HG03460 (cell line): ENCODE measurements at regions not wholly inside any gene's neighbourhood (a gene's known extent, or its start where the extent isn't known, plus 50 kb on each side); places are given as distances from the start of the nearest gene placed in this dataset.
"Not testable (repeated sequence)": the region's sequence is repeated elsewhere in the genome, so short reads cannot be mapped to it uniquely, and the experiment has no call there.

Experiments
- ATAC-seq: cut with Tn5 transposase; IDR thresholded peaks from one replicate; pipeline ENCODE4 v1.9.1; 2021; ENCODE audit not compliant: unreplicated experiment

DNA sequence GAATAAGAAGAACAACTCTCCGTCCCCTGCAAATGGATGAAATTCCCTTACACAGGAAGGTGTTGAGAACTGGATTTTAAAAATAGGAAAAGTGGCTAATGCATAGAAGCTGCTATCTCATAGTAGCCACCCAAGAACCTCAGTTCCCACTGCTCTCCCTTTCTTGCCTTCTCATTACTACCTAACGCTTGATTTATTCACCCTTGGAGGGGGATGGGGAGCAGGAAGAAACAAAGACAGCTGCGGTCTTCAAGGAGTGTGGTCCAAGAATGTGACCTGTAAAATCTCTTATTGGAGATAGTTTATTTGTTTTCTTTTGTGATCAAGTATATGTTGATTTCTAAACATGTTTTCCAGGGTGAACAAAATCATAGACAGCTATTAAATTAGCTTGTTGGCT is 274.1 kb upstream of the CTNNB1 start:
- no peak for ATAC-seq

DNA sequence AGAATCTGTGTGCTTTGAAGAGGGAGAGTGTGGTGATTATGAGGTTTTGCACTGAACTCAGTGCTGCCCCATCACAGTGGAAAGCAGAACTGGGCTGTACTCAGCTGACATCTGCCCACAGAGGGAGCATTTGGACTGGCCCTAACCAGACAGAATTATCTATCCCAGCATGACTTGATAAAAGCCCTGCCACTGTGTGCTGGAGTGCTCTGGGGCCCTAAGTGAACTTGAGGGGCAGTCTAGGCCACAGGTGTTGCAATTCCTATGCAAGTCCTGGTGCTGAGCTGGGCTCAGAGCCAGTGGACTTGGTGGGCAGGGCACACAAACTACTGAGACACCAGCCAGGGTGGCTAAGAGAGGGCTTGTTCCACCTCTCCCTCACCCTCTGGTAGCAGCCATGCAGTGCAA is 269.2 kb upstream of the CTNNB1 start:
- ATAC-seq: no peak

DNA sequence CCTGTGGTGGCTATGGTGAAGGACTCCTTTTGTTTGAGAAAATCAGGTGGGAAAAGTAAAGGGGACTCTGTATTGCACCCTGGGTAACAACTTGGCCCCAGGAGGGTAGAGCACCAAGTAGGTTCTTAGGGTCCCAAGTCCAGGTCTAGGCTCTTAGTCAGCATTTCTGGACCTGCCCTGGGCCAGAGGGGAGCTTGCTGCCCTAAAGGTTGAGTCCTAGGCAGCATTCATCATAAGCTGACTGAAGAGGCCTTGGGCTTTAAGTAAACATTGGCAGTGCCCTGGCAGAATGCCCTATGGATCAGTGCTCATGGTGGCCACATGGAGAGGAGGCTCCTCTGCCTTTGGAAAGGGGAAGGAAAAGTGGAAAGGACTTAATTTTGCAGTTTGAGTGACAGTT is 268.5 kb upstream of the CTNNB1 start:
- ATAC-seq: no peak

DNA sequence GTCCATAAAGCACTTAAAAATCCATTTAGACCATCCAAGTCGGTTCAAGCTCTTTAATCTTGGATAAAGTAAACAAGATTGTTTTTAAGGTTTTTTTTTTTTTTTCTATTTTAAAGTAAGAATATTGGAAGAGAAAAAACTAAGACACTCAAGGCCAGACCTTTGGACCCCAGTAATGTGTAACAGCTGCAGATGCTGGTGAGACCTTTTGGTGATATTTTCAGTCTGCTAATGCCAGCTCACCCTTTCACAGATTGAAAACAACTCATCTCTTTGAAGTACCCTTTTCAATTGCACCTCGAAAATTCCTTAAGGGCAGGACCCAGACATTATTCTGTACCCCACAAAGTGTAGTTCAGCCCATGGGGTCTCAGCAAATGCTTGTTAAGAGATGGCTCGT is 260.7 kb upstream of the CTNNB1 start:
- no peak for ATAC-seq

DNA sequence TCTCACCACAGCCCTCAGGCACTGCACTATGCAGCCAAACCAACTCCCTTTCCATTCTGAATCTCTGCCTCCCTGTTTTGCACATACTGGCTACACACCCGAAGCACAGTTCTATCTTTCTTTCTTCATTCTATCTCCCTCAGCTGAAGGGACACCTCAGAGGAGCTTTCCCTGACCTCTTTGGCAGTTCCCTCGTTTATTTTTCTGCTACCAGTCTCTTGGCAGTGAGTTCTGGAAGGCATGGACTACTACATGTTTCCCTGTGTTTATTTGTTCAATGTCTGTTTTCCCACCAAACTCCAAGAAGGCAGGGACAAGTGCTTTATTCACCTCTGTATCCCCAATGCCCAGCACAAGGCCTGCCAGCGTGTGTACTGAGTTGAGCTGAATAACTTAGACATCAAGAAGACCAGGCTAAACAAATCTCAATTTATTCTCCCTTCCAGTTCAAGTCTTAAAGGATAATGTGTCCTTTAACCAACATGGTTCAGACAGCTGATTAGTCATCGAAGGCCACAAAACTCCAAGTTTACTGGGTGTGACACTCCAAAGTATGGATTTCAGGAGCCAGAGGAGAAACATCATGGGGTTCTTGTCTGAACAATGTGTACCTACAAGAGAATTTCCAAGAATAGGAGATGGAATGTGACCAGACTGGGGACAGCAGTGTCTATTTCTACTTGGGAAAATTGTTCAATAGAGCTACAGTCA is 260.1 kb upstream of the CTNNB1 start:
- ATAC-seq: no peak

DNA sequence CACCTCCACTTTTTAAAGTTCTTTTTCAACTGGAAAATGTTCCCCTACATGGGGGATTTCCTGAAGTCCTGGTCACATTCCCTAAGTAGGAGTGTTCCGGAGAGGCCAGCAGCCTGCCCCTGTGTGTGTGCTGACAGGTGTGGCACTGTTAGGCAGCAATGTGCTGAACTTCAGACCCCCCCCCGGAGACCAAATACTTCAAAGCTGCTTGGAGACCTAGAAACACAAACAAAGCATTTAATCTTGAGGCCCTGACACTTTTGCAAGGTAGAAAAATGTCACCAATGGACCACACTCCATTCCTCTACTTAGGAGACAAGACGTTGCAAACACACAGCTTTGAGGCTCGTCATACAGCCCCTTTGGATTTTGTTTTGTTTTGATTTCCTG is 259.6 kb upstream of the CTNNB1 start:
- ATAC-seq: no peak

DNA sequence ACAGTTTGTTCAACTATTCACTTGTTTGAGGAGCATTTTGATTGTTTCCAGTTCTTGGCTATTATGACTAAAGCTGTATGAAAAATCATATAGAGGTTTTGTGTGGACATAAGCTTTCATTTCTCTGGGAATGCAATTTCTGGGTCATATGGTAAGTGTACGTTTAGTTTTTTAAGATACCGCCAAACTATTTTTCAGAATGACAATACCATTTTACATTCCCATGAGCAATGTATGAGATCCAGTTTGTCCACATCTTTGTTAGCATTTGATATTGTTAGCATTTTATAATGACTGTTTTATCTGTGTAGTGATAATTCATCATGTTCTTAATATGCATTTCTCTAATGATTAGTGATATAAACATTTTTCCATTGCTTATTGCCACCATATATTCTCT is 258.7 kb upstream of the CTNNB1 start:
- ATAC-seq: no peak

DNA sequence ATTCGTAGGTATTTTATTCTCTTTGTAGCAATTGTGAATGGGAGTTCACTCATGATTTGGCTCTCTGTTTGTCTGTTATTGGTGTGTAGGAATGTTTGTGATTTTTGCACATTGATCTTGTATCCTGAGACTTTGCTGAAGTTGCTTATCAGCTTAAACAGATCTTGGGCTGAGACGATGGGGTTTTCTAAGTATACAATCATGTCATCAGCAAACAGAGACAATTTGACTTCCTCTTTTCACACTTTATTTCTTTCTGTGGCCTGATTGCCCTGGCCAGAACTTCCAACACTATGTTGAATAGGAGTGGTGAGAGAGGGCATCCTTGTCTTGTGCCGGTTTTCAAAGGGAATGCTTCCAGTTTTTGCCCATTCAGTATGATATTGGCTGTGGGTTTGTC is 252.3 kb upstream of the CTNNB1 start:
- ATAC-seq: not testable (repeated sequence)

DNA sequence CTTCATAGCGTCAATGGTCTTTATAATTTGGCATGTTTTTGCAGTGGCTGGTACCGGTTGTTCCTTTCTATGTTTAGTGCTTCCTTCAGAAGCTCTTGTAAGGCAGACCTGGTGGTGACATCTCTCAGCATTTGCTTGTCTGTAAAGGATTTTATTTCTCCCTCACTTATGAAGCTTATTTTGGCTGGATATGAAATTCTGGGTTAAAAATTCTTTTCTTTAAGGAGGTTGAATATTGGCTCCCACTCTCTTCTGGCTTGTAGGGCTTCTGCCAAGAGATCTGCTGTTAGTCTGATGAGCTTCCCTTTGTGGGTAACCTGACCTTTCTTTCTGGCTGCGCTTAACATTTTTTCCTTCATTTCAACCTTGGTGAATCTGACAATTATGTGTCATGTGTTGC is 250.0 kb upstream of the CTNNB1 start:
- ATAC-seq: not testable (repeated sequence)

DNA sequence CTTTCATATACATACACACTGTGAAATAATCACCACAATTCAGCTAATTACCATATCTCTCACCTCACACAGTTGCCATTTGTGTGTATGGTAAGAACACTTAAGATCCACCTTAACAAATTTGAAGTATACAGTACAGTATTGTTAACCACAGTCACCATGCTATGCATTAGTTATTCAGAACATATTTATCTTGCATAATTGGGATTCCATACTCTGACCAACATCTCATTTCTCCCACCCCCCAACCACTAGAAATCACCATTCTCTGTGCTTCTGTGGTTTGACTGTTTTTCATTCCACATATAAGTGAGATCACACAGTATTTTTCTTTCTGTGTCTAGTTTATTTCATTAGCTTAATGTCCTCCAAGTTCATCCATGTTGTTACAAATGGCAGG is 247.7 kb upstream of the CTNNB1 start:
- ATAC-seq: no peak

DNA sequence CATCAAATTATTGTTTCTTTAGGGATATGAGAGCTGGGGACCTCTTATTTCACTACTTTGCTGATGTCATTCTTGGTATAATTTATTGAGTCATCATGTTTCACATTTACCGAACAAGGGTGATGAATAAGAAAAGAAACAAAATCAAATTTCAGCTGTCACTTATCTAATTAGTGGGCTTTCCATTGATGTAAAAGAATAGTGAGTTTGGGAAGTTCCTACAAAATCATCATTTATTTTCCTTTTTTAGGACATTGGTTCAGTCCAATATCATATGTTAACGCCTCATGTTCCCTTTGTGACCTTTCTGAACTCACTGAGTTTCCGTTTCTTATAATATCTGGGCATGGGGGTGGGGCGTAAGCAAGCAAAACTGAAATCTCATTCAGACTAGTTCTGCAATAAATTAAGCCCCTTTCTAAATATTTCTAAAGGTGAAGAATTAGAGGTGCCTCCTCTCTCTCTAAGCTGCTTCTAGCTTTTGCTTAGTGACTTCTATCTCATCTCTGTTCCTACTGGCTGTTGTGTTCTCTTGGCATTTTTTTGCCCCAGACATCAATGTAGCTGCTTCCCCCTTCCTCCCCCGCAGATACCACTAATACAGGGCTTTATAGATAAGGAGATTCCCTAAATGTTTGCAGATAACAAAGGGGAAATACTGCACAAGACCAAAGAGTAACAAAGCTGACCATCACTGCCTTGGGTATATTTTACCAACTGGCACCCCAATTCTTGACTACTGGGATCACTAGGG is 238.0 kb upstream of the CTNNB1 start:
- ATAC-seq: no peak

DNA sequence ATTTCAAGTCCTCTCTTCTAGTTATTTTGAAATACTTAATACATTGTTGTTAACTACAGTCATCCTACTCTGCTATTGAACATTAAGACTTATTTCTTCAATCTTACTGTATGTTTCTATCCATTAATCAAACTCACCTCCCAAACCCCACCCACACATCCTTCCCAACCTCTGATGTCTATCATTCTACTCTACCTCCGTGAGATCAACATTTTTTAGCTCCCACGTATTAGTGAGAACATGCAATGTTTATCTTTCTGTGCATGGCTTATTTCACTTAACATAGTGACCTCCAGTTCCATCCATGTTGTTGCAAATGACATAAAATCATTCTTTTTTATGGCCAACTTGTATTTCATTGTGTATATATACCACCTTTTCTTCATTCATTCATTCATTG is 236.6 kb upstream of the CTNNB1 start:
- ATAC-seq: no peak

DNA sequence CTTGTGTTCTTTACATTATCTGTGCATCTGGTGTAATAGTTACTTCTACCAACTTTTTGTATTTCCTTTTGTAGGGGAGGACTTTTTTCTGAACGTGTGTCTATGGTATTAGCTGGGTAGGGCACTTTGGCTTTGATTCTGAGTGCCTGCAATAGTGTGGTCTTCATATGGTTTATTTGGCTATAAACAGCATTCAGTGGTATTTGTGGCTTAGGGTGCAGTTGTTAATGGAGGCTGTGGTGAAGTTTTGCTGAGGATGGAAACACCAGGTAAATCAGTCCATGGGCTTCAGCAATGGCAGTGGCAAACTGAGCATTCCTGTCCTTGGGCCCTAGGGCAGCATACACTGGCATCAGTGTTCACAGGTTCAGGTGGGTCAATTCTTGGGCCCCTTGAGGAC is 230.6 kb upstream of the CTNNB1 start:
- ATAC-seq: no peak

DNA sequence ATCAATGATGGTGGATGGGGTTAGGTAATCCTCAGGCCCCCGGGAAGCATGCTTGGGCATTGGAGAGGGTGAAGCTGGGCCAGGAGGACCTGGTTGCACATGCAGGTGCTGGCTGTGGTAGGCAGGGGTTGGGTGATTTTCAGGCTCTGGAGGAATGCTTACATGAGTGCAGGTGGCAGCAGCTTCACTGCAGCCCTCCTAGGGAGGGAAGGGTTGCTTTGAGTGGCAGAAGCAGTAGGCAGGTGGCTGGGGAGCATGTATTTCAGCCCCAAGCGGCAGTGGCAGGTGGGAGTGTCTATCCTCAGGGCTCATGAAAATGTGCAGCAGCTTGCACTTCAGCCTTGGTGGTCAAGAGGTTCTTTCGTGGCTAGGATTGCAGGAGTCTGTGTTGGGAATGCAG is 230.0 kb upstream of the CTNNB1 start:
- no peak for ATAC-seq

DNA sequence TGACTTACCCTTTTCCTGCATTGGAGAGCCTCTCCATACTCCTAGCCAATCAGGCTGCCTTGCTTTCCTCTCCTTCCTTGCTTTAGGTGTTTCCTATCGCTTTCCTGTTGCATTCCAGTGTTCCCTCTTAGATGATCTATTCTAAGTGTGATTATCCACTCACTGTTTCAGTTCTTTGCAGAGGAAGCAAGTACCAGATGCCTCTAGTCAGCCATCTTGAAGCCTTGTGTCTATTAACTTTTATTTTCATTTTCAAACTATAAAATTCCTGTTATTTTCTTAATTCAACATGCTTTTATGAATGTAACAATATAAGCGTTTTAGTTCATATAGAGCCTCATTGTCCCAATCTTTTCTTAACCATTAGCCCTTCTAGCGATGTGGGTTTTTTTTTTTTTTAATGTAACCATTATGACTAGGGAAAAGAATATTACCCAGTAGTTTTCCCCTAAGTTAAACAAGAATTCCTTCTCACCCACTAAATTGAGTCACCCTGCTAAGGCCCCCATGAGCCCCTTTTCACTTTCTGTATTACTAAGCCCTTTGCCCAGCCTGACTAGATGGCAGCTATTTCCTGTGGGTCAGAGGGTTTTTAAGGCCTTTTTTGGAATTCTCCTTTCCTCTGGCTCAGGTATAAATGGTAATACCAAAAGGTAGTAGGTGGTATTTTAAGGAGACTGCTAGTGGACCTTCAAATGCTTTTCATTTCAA is 229.4 kb upstream of the CTNNB1 start:
- ATAC-seq: no peak

DNA sequence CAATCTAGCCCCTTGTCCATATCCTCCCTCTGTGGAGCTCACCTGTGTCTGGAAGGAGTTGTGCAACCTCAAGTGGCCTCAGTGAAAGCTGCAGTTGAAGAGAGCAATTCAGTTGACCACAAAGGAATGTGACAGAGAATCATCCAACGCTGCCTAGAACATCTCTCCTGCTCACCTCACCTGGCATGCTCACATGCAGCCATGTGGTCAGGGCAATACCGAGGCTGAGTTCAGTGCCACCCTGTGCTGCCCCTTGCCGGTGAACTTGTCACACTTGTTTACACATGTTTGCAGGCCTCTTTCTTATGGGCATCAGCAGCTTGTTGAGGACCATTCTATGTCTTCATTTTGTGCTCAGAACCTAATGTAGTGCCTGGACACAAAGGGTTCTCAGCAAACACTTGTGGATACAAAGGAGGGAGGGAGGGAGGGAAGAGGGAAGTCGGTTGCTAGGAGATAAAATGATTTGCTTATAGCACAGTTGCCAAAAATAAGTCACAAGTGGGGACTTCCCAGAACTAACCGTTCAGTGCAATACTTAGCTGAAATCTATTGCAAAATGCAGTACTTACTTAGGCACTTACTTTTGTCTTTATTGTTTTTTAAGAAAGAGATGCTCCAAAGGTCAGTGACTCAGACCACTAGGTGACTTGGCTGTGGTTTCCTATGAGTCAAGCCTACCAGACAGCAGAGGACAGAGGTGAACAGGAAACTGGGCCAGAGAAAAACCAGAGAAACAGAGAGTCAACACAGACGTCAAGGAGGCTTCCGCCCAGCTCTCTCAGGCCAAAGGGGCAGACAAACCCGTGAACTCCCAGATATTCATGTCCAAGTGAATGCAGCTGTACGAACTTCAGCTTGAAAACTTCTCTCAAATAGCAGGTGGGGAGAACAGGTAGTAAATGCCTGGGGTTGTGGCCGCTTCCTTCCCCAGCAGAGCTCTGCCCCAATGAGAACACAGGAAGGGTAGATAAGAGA is 227.8 kb upstream of the CTNNB1 start:
- ATAC-seq: peak; percentile 97

DNA sequence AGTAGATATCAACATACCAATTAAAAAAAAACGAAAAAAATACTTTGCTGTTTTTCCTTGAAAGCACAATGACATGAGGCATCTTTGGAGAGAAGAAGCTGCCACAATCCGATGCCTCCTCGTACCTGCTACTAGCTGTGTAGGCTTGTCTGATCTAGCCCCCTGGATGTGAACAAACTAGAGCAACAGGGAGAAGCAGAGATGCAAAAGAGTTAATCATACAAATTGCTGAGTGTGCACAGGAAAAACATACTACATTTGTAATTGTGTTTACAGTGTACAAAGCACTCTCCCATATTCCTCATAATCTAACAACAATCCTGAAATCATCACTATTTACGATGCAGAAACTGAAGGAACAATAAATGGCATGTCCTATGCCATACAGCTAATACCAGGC is 227.0 kb upstream of the CTNNB1 start:
- ATAC-seq: no peak

DNA sequence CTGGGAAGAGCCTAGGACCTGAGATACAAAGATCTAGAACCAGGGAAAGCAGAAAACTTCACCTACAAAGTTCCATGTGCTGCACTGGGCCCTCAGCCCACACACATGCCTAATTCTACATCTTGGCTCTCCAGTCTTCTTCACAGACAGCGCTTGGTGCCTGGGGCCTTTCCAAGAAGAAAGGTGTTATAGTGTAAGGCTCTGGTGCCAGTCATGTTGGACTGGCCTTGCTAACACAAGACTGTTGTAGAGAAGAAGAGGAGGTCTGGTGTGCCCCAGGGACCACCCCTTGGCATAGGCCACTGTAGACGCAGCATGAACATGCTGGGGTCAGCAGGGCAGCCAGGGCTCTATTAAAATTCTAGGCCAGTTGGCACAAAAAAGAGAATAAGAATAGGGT is 226.2 kb upstream of the CTNNB1 start:
- ATAC-seq: no peak

DNA sequence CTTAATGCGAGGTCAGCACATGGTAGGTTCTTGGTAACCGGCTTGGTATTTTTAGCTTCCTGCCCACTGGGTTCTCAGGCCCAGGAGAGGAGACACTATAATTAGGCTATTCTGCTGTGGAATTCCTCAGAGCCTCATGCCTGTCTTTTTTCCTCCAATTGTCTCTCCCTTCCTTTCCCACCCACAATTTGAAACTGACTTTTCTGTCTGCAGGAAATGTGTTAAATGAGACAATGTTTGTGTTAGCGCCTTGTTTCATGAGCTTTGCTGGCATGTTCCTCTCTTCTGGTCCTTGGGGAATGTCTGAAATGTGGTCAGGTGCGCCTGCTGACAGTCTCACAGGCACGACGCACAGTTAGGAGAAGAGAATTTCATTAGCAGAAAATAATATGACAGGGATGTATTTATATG is 223.6 kb upstream of the CTNNB1 start:
- ATAC-seq: no peak

DNA sequence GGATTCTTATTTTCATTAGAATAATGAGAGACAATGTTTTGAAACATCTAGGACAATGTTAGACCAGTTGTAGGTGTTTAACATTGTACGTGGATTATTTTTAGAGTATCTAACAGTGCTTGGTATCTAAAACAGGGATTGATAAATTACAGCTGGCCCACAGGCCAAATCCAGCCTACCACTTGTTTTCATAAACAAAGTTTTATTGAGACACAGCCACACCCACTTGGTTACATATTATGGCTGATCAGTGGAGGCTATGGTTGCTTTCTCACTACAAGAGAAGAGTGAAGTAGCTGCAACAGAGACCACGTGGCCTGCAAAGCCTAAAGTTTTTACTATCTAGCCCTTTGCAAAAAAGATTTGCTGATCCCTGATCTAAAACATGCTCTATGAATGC is 223.1 kb upstream of the CTNNB1 start:
- ATAC-seq: no peak

DNA sequence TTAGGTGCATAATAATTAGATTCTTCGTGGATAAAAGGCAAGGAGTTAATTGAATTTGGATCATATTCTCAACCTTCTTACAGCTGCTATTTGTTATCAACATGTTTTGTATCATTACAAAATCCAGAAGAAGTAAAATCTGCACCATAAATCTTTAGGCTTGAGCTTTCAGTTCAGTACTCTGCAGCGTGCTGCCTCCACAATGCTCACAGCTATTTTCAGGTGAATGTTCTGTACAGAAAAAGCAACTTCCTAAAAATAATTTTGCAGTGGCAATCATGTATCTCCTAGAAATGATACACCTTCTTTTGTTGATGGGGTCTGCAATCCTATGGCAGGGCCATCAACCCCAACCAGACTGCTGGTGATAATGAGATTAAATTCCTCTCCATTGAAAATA is 220.9 kb upstream of the CTNNB1 start:
- no peak for ATAC-seq
